GM10266 (cell line): ENCODE measurements at regions not wholly inside any gene's neighbourhood (a gene's known extent, or its start where the extent isn't known, plus 50 kb on each side); places are given as distances from the start of the nearest gene placed in this dataset.

Experiments
- DNase-seq: peaks from one replicate; pipeline ENCODE4 v3.0.0; 2012; ENCODE audit errors: extremely low spot score
- CTCF ChIP-seq: IDR thresholded peaks from 2 replicates; pipeline ENCODE4 v1.5.1; 2012; ENCODE audit warnings: mild to moderate bottlenecking, low read depth; ENCODE audit not compliant: control insufficient read depth, insufficient read depth; ENCODE audit errors: missing control alignments

- DNase-seq: no peak
- no peak for TF ChIP-seq CTCF
Observed at GRCh38 chr1:239170828-239171227, 215.5 kb upstream of the CHRM3 start.

- TF ChIP-seq CTCF: no peak
- no peak for DNase-seq
Observed at GRCh38 chr1:239169276-239169675, 217.1 kb upstream of the CHRM3 start.

- no peak for TF ChIP-seq CTCF
- DNase-seq: no peak
Observed at GRCh38 chr1:239164451-239165180, 221.8 kb upstream of the CHRM3 start.

DNA sequence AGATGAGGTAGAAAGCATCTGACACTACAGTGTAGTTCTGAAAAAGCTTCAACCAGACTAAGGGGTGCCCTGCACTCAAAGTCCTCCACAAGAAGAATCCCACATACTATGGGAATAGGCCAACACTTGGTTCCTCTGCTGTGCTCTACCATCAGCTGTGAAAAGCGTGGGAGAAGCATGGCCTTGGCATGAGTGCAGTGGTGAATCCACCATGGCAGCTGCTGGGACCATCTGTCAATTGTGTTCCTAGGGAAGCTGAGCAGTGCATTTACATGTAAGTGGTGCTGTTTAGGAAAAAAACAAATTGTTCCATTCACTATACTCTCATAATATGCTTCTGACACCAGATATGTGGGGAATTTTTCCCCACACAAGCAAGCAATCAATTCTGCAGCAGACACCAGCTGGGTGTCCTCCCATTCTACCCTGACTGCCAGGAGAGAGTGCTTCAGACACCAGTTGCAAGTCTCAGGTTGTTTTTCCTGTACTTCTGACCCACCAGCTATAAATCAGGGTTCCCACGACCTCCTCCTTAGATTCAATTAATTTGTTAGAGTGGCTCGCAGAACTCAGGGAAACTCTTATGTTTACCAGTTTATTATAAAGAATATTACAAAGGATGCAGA lies 230.8 kb upstream of the CHRM3 start:
- no peak for DNase-seq
- TF ChIP-seq CTCF: no peak

DNA sequence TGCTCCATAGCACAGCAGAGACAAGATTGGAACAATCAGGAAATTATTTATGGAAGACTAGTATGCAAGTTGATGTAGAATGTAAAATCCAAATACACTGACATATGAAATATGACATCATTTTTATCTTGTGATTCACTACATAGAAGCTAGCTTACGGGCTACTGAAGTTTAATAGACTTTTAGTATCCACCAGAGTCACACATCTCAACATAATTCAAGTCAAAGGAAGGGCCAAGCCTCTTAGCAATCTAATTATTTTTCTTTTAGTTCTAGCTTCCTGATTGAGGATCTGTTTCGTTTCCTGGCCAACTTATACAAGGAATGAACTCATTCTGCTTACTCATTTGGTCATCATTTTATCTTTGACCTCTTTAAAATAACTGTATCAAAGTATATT lies 234.4 kb upstream of the CHRM3 start:
- no peak for DNase-seq
- TF ChIP-seq CTCF: no peak

- no peak for TF ChIP-seq CTCF
Observed at GRCh38 chr1:239140968-239141367, 245.4 kb upstream of the CHRM3 start.

GRCh38 chr1:239139801-239140200 lies 246.6 kb upstream of the CHRM3 start:
- DNase-seq: no peak
- no peak for TF ChIP-seq CTCF

More at GRCh38 chr1:239140968-239141367, 245.4 kb upstream of the CHRM3 start:
- DNase-seq: no peak
